ENCODE measurements at regions not wholly inside any gene's neighbourhood (a gene's known extent, or its start where the extent isn't known, plus 50 kb on each side); places are given as distances from the start of the nearest gene placed in this dataset.

DNA sequence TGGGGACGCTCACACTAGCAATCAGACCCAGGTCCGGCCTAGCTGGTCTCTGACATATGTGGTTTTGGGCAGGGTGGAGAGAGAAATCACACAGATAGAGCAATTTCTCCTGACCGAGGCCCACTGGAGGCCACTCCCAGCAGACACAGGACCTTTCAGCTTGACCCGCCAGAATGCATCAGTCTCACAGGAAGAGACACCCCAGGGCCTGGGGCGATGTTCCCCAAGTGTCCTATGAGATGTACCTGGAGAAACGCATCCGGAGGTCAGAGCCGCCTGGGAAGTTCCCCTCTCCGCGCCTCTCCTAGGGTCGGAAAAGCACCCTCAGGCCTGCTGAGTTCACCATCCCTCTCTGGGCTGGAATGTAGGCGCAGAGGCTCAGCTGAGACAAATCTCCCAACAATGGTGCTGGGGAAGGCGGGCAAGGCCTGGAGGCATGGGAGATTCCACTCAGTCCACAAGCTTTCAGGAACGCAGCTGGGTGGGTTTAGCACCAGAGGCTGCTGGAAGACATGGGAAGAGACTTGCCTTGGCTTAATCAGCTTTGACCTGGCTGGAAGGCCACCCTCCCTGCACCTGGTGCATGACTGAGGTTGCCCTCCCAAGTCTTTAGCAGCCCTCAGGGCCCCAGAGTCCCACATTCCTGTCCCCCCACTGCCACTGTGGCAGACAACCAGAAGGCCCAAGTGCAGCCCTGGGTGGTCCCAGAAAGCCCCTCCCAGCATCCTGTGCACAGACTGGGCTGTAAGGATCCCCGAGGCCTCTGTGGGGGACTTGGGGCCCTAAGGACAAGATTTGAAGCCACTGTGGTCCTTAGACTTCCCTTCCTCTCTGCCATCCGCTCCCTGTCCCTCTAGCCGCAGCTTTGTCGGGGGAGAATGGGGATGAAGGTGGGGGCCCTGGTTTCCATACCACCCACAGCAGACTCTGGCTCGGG is 57.5 kb downstream of the RTL6 start:
- no peaks in the 10 kb centered on the region for H3K9me3 ChIP-seq (ENCODE audit: control insufficient read depth, insufficient read depth, low read depth, low read length)
- H3K36me3 ChIP-seq (ENCODE audit: control insufficient read depth in 2 of 2, insufficient read depth in 1 of 2, low read length in 2 of 2) = no peaks in the 10 kb centered on the region
- POLR2A ChIA-PET = no interaction called here
- CTCF ChIA-PET = interaction anchor here (0.9 kb wide), 1 partner anchor 185 kb away, joined by 3 read pairs; no protein-coding TSS in a partner anchor
- TF ChIP-seq ZNF549 (tag by site-specific recombination; IDR thresholded peaks at IDR 0.05) = no peak
- no peak for TF ChIP-seq KLF9 (tag by site-specific recombination; IDR thresholded peaks at IDR 0.05; ENCODE audit: low read depth)
- no peak for TF ChIP-seq ZNF280D (tag by site-specific recombination; IDR thresholded peaks at IDR 0.05)
- no peak for TF ChIP-seq SCRT1 (tag by site-specific recombination; IDR thresholded peaks at IDR 0.05; ENCODE audit: borderline replicate concordance)
- TF ChIP-seq TCF7L2 (IDR thresholded peaks at IDR 0.05; ENCODE audit: borderline replicate concordance, low read depth, low read length) = no peak
- no peak for TF ChIP-seq ZNF664 (tag by site-specific recombination; IDR thresholded peaks at IDR 0.05)
- TF ChIP-seq ZNF280C (tag by site-specific recombination; IDR thresholded peaks at IDR 0.05) = no peak
- TF ChIP-seq HOXD13 (CRISPR knock-in tag; IDR thresholded peaks at IDR 0.05; ENCODE audit: borderline replicate concordance) = no peak
- TF ChIP-seq ZNF16 (tag by site-specific recombination; IDR thresholded peaks at IDR 0.05; ENCODE audit: low read depth) = no peak
- no peak for TF ChIP-seq ZNF19 (tag by site-specific recombination; IDR thresholded peaks at IDR 0.05; ENCODE audit: low read depth)
- no peak for TF ChIP-seq GFI1B (tag by site-specific recombination; IDR thresholded peaks at IDR 0.05)
- no peak for TF ChIP-seq IKZF3 (tag by site-specific recombination; IDR thresholded peaks at IDR 0.05)
- no peak for TF ChIP-seq ZNF248 (tag by site-specific recombination; IDR thresholded peaks at IDR 0.05)
- no peak for TF ChIP-seq ZNF140 (tag by site-specific recombination; IDR thresholded peaks at IDR 0.05)
- TF ChIP-seq ZNF629 (tag by site-specific recombination; IDR thresholded peaks at IDR 0.05) = no peak
- TF ChIP-seq PRDM1 (tag by site-specific recombination; IDR thresholded peaks at IDR 0.05) = no peak
- TF ChIP-seq OVOL3 (tag by site-specific recombination; IDR thresholded peaks at IDR 0.05) = no peak
- TF ChIP-seq ZNF837 (tag by site-specific recombination; IDR thresholded peaks at IDR 0.05) = no peak
- TF ChIP-seq ZNF747 (tag by site-specific recombination; IDR thresholded peaks at IDR 0.05) = no peak
- no peaks in the 10 kb centered on the region for H3K4me1 ChIP-seq (ENCODE audit: control insufficient read depth, insufficient read depth, low read length)
- H3K4me3 ChIP-seq (ENCODE audit: low read depth, low read length) = no peak overlapping the region
- no peak overlapping the region for H3K27ac ChIP-seq (ENCODE audit: extremely low read depth, low read depth, low read length)
